GM18502 (cell line): ENCODE measurements at regions not wholly inside any gene's neighbourhood (a gene's known extent, or its start where the extent isn't known, plus 50 kb on each side); places are given as distances from the start of the nearest gene placed in this dataset.
"Not testable (repeated sequence)": the region's sequence is repeated elsewhere in the genome, so short reads cannot be mapped to it uniquely, and the experiment has no call there.

Source experiments
- ATAC-seq: cut with Tn5 transposase; IDR thresholded peaks from one replicate; pipeline ENCODE4 v1.9.1; 2021; ENCODE audit warnings: mild to moderate bottlenecking; ENCODE audit not compliant: unreplicated experiment, poor library complexity

GRCh38 chr7:65259864-65260525, 113.7 kb upstream of the ZNF92 start:
- ATAC-seq: not testable (repeated sequence)

GRCh38 chr7:65254061-65254460, 119.6 kb upstream of the ZNF92 start:
- ATAC-seq: no peak

- peak; percentile 81 for ATAC-seq
These were observed 121.6 kb upstream of the ZNF92 start for GRCh38 chr7:65251851-65252620.

- no peak for ATAC-seq
These were observed 122.8 kb upstream of the ZNF92 start for GRCh38 chr7:65250697-65251395.

- no peak for ATAC-seq
These were observed 123.4 kb upstream of the ZNF92 start for GRCh38 chr7:65250216-65250615.

- ATAC-seq: no peak
These were observed 126.2 kb upstream of the ZNF92 start for GRCh38 chr7:65247491-65247890.

- peak; percentile 42 for ATAC-seq
These were observed 133.8 kb upstream of the ZNF92 start for GRCh38 chr7:65239707-65240352.

- no peak for ATAC-seq
These were observed 134.3 kb upstream of the ZNF92 start for GRCh38 chr7:65239324-65239706.

- ATAC-seq: no peak
These were observed 134.9 kb upstream of the ZNF92 start for GRCh38 chr7:65238785-65239184.

- no peak for ATAC-seq
These were observed 138.1 kb upstream of the ZNF92 start for GRCh38 chr7:65235586-65235985.

- ATAC-seq: no peak
These were observed 140.1 kb upstream of the ZNF92 start for GRCh38 chr7:65233409-65234034.

GRCh38 chr7:65230231-65230630, 143.4 kb upstream of the ZNF92 start:
- no peak for ATAC-seq

- ATAC-seq: no peak
These were observed 148.1 kb upstream of the ZNF92 start for GRCh38 chr7:65225422-65226006.

- no peak for ATAC-seq
These were observed 151.0 kb upstream of the ZNF92 start for GRCh38 chr7:65222655-65223054.

GRCh38 chr7:65221683-65222082, 152.0 kb upstream of the ZNF92 start:
- no peak for ATAC-seq

GRCh38 chr7:65219623-65220022, 154.0 kb upstream of the ZNF92 start:
- ATAC-seq: no peak

GRCh38 chr7:65216469-65216868, 157.2 kb upstream of the ZNF92 start:
- ATAC-seq: peak; percentile 78

- ATAC-seq: not testable (repeated sequence)
These were observed 160.4 kb upstream of the ZNF92 start for GRCh38 chr7:65213260-65213659.

- ATAC-seq: not testable (repeated sequence)
These were observed 174.4 kb upstream of the ZNF92 start for GRCh38 chr7:65199221-65199620.
